ENCODE measurements at regions not wholly inside any gene's neighbourhood (a gene's known extent, or its start where the extent isn't known, plus 50 kb on each side); places are given as distances from the start of the nearest gene placed in this dataset.

- DNase-seq (ENCODE audit: low spot score), result no peak
These were observed 844.6 kb downstream of the SLITRK6 start for GRCh38 chr13:84954636-84955035.

GRCh38 chr13:84951128-84951527 is 848.1 kb downstream of the SLITRK6 start:
- DNase-seq (ENCODE audit: low spot score), result no peak

- no peak for DNase-seq (ENCODE audit: low spot score)
These were observed 853.0 kb downstream of the SLITRK6 start for GRCh38 chr13:84946192-84946591.

- DNase-seq (ENCODE audit: low spot score), result no peak
These were observed 858.4 kb downstream of the SLITRK6 start for GRCh38 chr13:84940798-84941197.

GRCh38 chr13:84940167-84940566 is 859.1 kb downstream of the SLITRK6 start:
- DNase-seq (ENCODE audit: low spot score), result no peak

- DNase-seq (ENCODE audit: low spot score), result no peak
These were observed 864.3 kb downstream of the SLITRK6 start for GRCh38 chr13:84934911-84935310.

- DNase-seq (ENCODE audit: low spot score), result no peak
These were observed 865.4 kb downstream of the SLITRK6 start for GRCh38 chr13:84933797-84934196.

- DNase-seq (ENCODE audit: low spot score), result no peak
These were observed 868.0 kb downstream of the SLITRK6 start for GRCh38 chr13:84931264-84931663.

- DNase-seq (ENCODE audit: low spot score), result no peak
These were observed 871.6 kb downstream of the SLITRK6 start for GRCh38 chr13:84927442-84928169.

GRCh38 chr13:84925443-84925842 is 873.8 kb downstream of the SLITRK6 start:
- no peak for DNase-seq (ENCODE audit: low spot score)

- no peak for DNase-seq (ENCODE audit: low spot score)
These were observed 875.4 kb downstream of the SLITRK6 start for GRCh38 chr13:84923831-84924230.

GRCh38 chr13:84917252-84917878 is 881.9 kb downstream of the SLITRK6 start:
- DNase-seq (ENCODE audit: low spot score), result no peak

- DNase-seq (ENCODE audit: low spot score), result no peak
These were observed 886.5 kb downstream of the SLITRK6 start for GRCh38 chr13:84912720-84913119.

- no peak for DNase-seq (ENCODE audit: low spot score)
These were observed 888.8 kb downstream of the SLITRK6 start for GRCh38 chr13:84910423-84910822.

- no peak for DNase-seq (ENCODE audit: low spot score)
These were observed 895.8 kb downstream of the SLITRK6 start for GRCh38 chr13:84903391-84903790.

- no peak for DNase-seq (ENCODE audit: low spot score)
These were observed 897.0 kb downstream of the SLITRK6 start for GRCh38 chr13:84902243-84902642.

- peak; percentile 21 for DNase-seq (ENCODE audit: low spot score)
These were observed 903.1 kb downstream of the SLITRK6 start for GRCh38 chr13:84896128-84896527.

GRCh38 chr13:84894749-84895148 is 904.5 kb downstream of the SLITRK6 start:
- no peak for DNase-seq (ENCODE audit: low spot score)

GRCh38 chr13:84885868-84886267 is 913.4 kb downstream of the SLITRK6 start:
- no peak for DNase-seq (ENCODE audit: low spot score)

GRCh38 chr13:84873951-84874350 is 925.3 kb downstream of the SLITRK6 start:
- no peak for DNase-seq (ENCODE audit: low spot score)

- DNase-seq (ENCODE audit: low spot score), result no peak
These were observed 929.0 kb downstream of the SLITRK6 start for GRCh38 chr13:84870190-84870589.

GRCh38 chr13:84867246-84867645 is 932.0 kb downstream of the SLITRK6 start:
- DNase-seq (ENCODE audit: low spot score), result no peak

- no peak for DNase-seq (ENCODE audit: low spot score)
These were observed 933.4 kb downstream of the SLITRK6 start for GRCh38 chr13:84865783-84866221.

- DNase-seq (ENCODE audit: low spot score), result no peak
These were observed 934.9 kb downstream of the SLITRK6 start for GRCh38 chr13:84864341-84864740.

Measured in CD4-positive, alpha-beta T cell treated with Interleukin-2 at 100 ng/mL for 4 hours (primary cell).